Liver (tissue), 8 donors: ENCODE measurements at regions not wholly inside any gene's neighbourhood (a gene's known extent, or its start where the extent isn't known, plus 50 kb on each side); places are given as distances from the start of the nearest gene placed in this dataset.

Source experiments
- DNase-seq: peaks from one replicate; pipeline ENCODE4 v3.0.0-alpha.2; 2017; ENCODE audit warnings: low spot score
- H3K27ac ChIP-seq, 2 donors: one replicate each; pipeline ENCODE4 v1.7.0; 2013; ENCODE audit warnings: inconsistent platforms in 2 of 2, low read length in 2 of 2, control low read depth in 1 of 2, low read depth in 1 of 2, mild to moderate bottlenecking in 1 of 2
- H3K27me3 ChIP-seq, 4 donors: one replicate each; pipeline versions ENCODE4 v1.6.1 to v1.7.0; 2013; ENCODE audit warnings: low read length in 3 of 4, inconsistent platforms in 1 of 4, mild to moderate bottlenecking in 1 of 4, moderate library complexity in 1 of 4; ENCODE audit not compliant: control insufficient read depth in 4 of 4, insufficient read depth in 4 of 4
- H3K36me3 ChIP-seq, 4 donors: one replicate each; pipeline versions ENCODE4 v1.6.1 to v1.7.0; 2013; ENCODE audit warnings: low read length in 3 of 4, mild to moderate bottlenecking in 3 of 4, low read depth in 1 of 4, moderate library complexity in 1 of 4; ENCODE audit not compliant: control insufficient read depth in 4 of 4, insufficient read depth in 3 of 4
- H3K4me1 ChIP-seq, 4 donors: one replicate each; pipeline versions ENCODE4 v1.6.1 to v1.7.0; 2013; ENCODE audit warnings: low read length in 3 of 4, mild to moderate bottlenecking in 3 of 4, moderate library complexity in 1 of 4; ENCODE audit not compliant: control insufficient read depth in 4 of 4, insufficient read depth in 4 of 4
- H3K4me3 ChIP-seq, 3 donors: one replicate each; pipeline versions ENCODE4 v1.6.1 to v1.7.0; 2013; ENCODE audit warnings: low read length in 3 of 3, control low read depth in 1 of 3, low read depth in 1 of 3, mild to moderate bottlenecking in 1 of 3
- H3K9ac ChIP-seq, 2 donors: one replicate each; pipeline ENCODE4 v1.7.0; 2013; ENCODE audit warnings: low read length in 2 of 2, mild to moderate bottlenecking in 2 of 2, moderate library complexity in 2 of 2, control low read depth in 1 of 2, low read depth in 1 of 2
- H3K9me3 ChIP-seq, 4 donors: one replicate each; pipeline versions ENCODE4 v1.6.1 to v1.7.0; 2013; ENCODE audit warnings: low read length in 3 of 4; ENCODE audit not compliant: control insufficient read depth in 4 of 4
- CTCF ChIP-seq: fragments of 150-350 bp; IDR thresholded peaks from 2 replicates; pipeline ENCODE4 v1.5.1; 2017; ENCODE audit warnings: improper control_type of control experiment, low read depth, low read length; ENCODE audit not compliant: missing input control
- EGR1 ChIP-seq, 2 donors: IDR thresholded peaks; 2 replicates each; pipeline ENCODE4 v1.6.1; 2016 to 2018; ENCODE audit warnings: antibody characterized with exemption in 2 of 2, low read depth in 2 of 2
- FOXA1 ChIP-seq: IDR thresholded peaks from 2 replicates; pipeline ENCODE4 v1.6.1; 2016; ENCODE audit warnings: antibody characterized with exemption
- FOXA2 ChIP-seq: IDR thresholded peaks from 2 replicates; pipeline ENCODE4 v1.6.1; 2016; ENCODE audit warnings: antibody characterized with exemption
- GABPA ChIP-seq, 2 donors: IDR thresholded peaks in 1 of 2; conservative IDR thresholded peaks in 1 of 2; 2 replicates each; pipeline ENCODE4 v1.6.1; 2016; ENCODE audit warnings: antibody characterized with exemption in 2 of 2, mild to moderate bottlenecking in 1 of 2, moderate library complexity in 1 of 2
- HNF4A ChIP-seq, 2 donors: conservative IDR thresholded peaks; 2 replicates each; pipeline ENCODE4 v1.6.1; 2016; ENCODE audit warnings: antibody characterized with exemption in 2 of 2, mild to moderate bottlenecking in 2 of 2
- HNF4G ChIP-seq: IDR thresholded peaks from 2 replicates; pipeline ENCODE4 v1.6.1; 2016; ENCODE audit warnings: antibody characterized with exemption
- JUND ChIP-seq, 2 donors: IDR thresholded peaks; 2 replicates each; pipeline ENCODE4 v1.6.1; 2016; ENCODE audit warnings: antibody characterized with exemption in 2 of 2
- NR2F2 ChIP-seq: IDR thresholded peaks from 2 replicates; pipeline ENCODE4 v1.6.1; 2016; ENCODE audit warnings: antibody characterized with exemption
- RAD21 ChIP-seq, 2 donors: IDR thresholded peaks; 2 replicates each; pipeline ENCODE4 v1.6.1; 2016; ENCODE audit warnings: antibody characterized with exemption in 2 of 2, mild to moderate bottlenecking in 2 of 2
- REST ChIP-seq: IDR thresholded peaks from 2 replicates; pipeline ENCODE4 v1.6.1; 2016; ENCODE audit warnings: antibody characterized with exemption, mild to moderate bottlenecking
- RXRA ChIP-seq, 2 donors: IDR thresholded peaks; 2 replicates each; pipeline ENCODE4 v1.6.1; 2017 to 2018; ENCODE audit warnings: antibody characterized with exemption in 2 of 2, mild to moderate bottlenecking in 1 of 2
- SP1 ChIP-seq: IDR thresholded peaks from 2 replicates; pipeline ENCODE4 v1.6.1; 2018; ENCODE audit warnings: antibody characterized with exemption, mild to moderate bottlenecking
- TAF1 ChIP-seq: conservative IDR thresholded peaks from 2 replicates; pipeline ENCODE4 v1.6.1; 2016; ENCODE audit warnings: antibody characterized with exemption, mild to moderate bottlenecking
- YY1 ChIP-seq: IDR thresholded peaks from 2 replicates; pipeline ENCODE4 v1.6.1; 2016; ENCODE audit warnings: antibody characterized with exemption, mild to moderate bottlenecking
- WGBS: extraction: QIAGEN DNeasy Blood & Tissue Kit; methylation state at CpG from one replicate; pipeline ENCODE4 v1.1.7; 2013; 5-methylcytosine and 5-hydroxymethylcytosine counted together
- TF ChIP-seq, protein P1 (sequence below): IDR thresholded peaks from 2 replicates; pipeline ENCODE4 v1.6.1; 2016; ENCODE audit warnings: antibody characterized with exemption
- TF ChIP-seq, protein P2 (sequence below): IDR thresholded peaks from 2 replicates; pipeline ENCODE4 v1.6.1; 2016; ENCODE audit warnings: antibody characterized with exemption
- TF ChIP-seq, protein P3 (sequence below): IDR thresholded peaks from 2 replicates; pipeline ENCODE4 v1.6.1; 2016; ENCODE audit warnings: antibody characterized with exemption
- donor health status: healthy.
- donor health status: healthy.
- donor health status: healthy.
- donor health status: healthy.
- donor health status: healthy.

- WGBS: 63% methylated on average over 1 of the region's 1 CpG
- Histone ChIP-seq H3K4me1 (no peaks in the 10 kb centered on the region), H3K27me3 (no peaks in the 10 kb centered on the region), H3K9ac (no peak overlapping the region), H3K36me3 (no peaks in the 10 kb centered on the region), H3K4me3 (no peak overlapping the region), H3K9me3 (no peaks in the 10 kb centered on the region), H3K27ac (no peak overlapping the region)
- TF ChIP-seq NR2F2 (no peak), FOXA1 (no peak), CTCF (no peak), GABPA (IDR thresholded peaks at IDR 0.05 in 1 of 2, conservative IDR thresholded peaks at IDR 0.05 in 1 of 2) (no peak), RAD21 (IDR thresholded peaks at IDR 0.05) (no peak), TAF1 (no peak), JUND (IDR thresholded peaks at IDR 0.05) (no peak), SP1 (no peak), HNF4A (conservative IDR thresholded peaks at IDR 0.05) (no peak), YY1 (no peak), REST (no peak), FOXA2 (no peak)
- TF ChIP-seq, protein P1, sequence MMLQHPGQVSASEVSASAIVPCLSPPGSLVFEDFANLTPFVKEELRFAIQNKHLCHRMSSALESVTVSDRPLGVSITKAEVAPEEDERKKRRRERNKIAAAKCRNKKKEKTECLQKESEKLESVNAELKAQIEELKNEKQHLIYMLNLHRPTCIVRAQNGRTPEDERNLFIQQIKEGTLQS: no peak
- TF ChIP-seq, protein P2, sequence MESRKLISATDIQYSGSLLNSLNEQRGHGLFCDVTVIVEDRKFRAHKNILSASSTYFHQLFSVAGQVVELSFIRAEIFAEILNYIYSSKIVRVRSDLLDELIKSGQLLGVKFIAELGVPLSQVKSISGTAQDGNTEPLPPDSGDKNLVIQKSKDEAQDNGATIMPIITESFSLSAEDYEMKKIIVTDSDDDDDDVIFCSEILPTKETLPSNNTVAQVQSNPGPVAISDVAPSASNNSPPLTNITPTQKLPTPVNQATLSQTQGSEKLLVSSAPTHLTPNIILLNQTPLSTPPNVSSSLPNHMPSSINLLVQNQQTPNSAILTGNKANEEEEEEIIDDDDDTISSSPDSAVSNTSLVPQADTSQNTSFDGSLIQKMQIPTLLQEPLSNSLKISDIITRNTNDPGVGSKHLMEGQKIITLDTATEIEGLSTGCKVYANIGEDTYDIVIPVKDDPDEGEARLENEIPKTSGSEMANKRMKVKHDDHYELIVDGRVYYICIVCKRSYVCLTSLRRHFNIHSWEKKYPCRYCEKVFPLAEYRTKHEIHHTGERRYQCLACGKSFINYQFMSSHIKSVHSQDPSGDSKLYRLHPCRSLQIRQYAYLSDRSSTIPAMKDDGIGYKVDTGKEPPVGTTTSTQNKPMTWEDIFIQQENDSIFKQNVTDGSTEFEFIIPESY: no peak
- TF ChIP-seq, protein P3, sequence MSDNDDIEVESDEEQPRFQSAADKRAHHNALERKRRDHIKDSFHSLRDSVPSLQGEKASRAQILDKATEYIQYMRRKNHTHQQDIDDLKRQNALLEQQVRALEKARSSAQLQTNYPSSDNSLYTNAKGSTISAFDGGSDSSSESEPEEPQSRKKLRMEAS: no peak
- DNase-seq: no peak
Observed at GRCh38 chrX:42443267-42443666, 334.7 kb downstream of the PPP1R2C start.

DNA sequence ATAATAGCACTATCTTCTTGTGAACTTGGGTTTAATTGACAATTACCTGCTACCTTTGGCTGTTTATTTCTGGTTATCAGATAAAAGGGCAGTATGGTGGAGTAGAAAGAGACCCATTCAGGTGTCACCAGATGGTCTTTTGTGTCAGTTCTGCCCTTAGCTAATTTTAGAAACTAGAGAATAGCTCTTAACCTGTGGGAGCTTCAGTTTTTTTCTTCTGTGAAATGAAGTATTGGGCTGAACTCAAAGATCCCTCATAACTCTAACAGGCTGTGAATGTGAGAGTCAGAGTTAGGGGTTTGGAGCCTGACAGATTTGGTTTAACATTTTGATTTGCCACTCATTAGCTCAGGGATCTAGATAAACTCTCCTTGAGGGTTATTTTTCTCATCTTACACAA lies 335.2 kb downstream of the PPP1R2C start:
- Histone ChIP-seq H3K9me3 (no peaks in the 10 kb centered on the region), H3K36me3 (no peaks in the 10 kb centered on the region), H3K9ac (no peak overlapping the region), H3K4me3 (no peak overlapping the region), H3K27me3 (no peaks in the 10 kb centered on the region), H3K4me1 (no peaks in the 10 kb centered on the region), H3K27ac (no peak overlapping the region)
- DNase-seq: no peak
- TF ChIP-seq FOXA2 (no peak), FOXA1 (no peak), HNF4G (no peak), HNF4A (conservative IDR thresholded peaks at IDR 0.05) (no peak), EGR1 (IDR thresholded peaks at IDR 0.05; ENCODE audit: low read depth in 2 of 2) (no peak), TAF1 (no peak), CTCF (no peak), RAD21 (IDR thresholded peaks at IDR 0.05) (no peak), RXRA (IDR thresholded peaks at IDR 0.05) (no peak)
- TF ChIP-seq, protein P2: no peak
- TF ChIP-seq, protein P3: no peak
